ENCODE measurements at regions not wholly inside any gene's neighbourhood (a gene's known extent, or its start where the extent isn't known, plus 50 kb on each side); places are given as distances from the start of the nearest gene placed in this dataset.
A peak's percentile ranks its signal among the peaks of the same experiment; 100 is the strongest.

DNA sequence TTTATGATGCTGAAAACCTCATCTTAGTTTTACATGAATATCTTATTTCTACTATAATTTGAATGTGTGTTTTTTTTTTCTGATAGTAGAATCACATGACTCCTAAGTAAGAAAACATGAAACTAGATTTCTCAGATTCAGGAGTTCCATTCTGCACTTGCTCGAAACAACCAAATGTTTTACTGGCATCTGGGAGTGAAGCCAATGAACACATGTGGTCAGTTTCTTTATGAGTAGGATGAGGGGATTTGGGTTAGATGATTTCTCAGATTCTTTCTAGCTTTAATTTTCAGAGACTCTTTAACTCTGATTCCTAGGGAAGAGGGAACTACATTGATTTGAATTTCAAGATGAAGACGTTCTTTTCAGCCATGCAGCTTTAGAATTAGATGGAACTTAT is 225.0 kb upstream of the NT5C1B start:
- TF ChIP-seq, protein P1, sequence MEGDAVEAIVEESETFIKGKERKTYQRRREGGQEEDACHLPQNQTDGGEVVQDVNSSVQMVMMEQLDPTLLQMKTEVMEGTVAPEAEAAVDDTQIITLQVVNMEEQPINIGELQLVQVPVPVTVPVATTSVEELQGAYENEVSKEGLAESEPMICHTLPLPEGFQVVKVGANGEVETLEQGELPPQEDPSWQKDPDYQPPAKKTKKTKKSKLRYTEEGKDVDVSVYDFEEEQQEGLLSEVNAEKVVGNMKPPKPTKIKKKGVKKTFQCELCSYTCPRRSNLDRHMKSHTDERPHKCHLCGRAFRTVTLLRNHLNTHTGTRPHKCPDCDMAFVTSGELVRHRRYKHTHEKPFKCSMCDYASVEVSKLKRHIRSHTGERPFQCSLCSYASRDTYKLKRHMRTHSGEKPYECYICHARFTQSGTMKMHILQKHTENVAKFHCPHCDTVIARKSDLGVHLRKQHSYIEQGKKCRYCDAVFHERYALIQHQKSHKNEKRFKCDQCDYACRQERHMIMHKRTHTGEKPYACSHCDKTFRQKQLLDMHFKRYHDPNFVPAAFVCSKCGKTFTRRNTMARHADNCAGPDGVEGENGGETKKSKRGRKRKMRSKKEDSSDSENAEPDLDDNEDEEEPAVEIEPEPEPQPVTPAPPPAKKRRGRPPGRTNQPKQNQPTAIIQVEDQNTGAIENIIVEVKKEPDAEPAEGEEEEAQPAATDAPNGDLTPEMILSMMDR (IDR thresholded peaks at IDR 0.05): no peak
- no peak for TF ChIP-seq POLR2A (IDR thresholded peaks at IDR 0.05)
- no peak for DNase-seq
- Histone ChIP-seq H3K9me3 (no peaks in the 10 kb centered on the region), H3K27ac (no peak overlapping the region), H3K4me1 (no peaks in the 10 kb centered on the region), H3K36me3 (no peaks in the 10 kb centered on the region), H3K27me3 (no peaks in the 10 kb centered on the region), H3K4me3 (no peak overlapping the region)
- intact Hi-C loops (cut with DNase I): no loop called here
- WGBS (ENCODE audit: insufficient coverage, low coverage, low lambda C conversion rate, missing lambda C conversion rate): 92% methylated on average over 2 of the region's 2 CpGs
- ATAC-seq: no peak

DNA sequence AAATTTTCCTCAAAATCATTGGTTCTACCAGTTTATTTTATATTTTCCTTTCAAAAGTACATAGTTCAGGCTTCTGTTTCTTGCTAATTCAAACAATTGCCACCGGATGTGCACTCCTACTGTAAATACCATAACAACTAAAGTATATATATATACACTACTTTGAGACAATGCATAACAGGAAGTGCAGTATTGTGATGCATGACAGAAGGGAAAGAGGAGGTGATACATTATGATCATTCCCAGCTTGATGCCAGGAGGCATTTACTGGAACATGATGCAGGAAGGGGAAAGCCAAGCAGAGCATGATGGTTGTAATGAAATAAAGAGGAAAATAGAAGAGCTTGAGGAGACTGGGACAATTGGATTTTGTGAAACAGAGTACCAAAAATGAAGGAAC is 215.2 kb upstream of the NT5C1B start:
- no peak for ATAC-seq
- intact Hi-C loops (cut with DNase I): no loop called here

DNA sequence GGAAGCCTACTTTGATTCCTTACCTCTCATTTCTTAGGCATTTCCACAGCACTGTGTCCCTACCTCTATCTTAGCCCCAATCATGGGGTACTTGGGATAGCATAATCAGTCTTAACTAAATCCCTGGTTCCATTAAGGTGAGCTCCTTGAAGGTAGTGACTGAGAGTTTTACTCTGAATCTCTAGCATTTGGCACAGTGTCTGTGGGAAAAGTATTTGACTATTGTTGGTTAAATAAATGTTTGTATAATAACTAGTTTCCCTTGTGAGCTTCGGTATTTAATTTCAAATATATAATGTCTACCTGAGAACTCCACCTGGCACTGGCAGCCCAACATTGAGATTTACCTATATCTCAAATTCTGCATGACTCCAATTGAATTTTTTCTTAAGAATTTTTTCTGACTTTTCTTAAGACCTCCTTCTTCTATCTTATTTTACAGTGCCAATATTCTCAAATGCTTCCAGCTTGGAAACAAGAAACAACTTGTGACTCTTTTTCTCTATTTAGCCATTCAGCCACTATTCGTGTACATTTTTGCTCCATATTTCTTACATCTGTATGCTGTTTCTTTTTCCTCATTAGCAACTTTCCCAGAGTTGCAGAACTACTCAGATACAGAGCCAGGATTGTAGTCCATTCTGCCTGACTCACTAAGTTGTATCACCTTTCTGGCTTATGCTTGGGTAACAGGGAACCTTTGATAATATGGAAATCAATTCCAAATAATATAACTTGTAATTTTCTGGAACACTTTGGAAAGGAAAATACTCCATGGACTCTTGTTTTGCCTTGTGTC is 214.0 kb upstream of the NT5C1B start:
- TF ChIP-seq POLR2A (IDR thresholded peaks at IDR 0.05): no peak
- TF ChIP-seq, protein P1 (IDR thresholded peaks at IDR 0.05): no peak
- DNase-seq (no peak), ATAC-seq (no peak)
- Histone ChIP-seq H3K4me1 (peaks cover 0 to 9% (median 2%) of the 10 kb centered on the region in 4 donors), H3K27ac (no peak overlapping the region), H3K9me3 (no peaks in the 10 kb centered on the region), H3K4me3 (no peak overlapping the region), H3K36me3 (no peaks in the 10 kb centered on the region), H3K27me3 (no peaks in the 10 kb centered on the region)
- intact Hi-C loops (cut with DNase I): no loop called here
- 70% methylated on average over 2 of the region's 2 CpGs for WGBS (ENCODE audit: insufficient coverage, low coverage, low lambda C conversion rate, missing lambda C conversion rate)

More for the DNA sequence above, 215.2 kb upstream of the NT5C1B start:
- Histone ChIP-seq H3K4me1 (peaks cover 0 to 9% (median 2%) of the 10 kb centered on the region in 4 donors), H3K4me3 (no peak overlapping the region), H3K27ac (no peak overlapping the region), H3K9me3 (no peaks in the 10 kb centered on the region), H3K36me3 (no peaks in the 10 kb centered on the region), H3K27me3 (no peaks in the 10 kb centered on the region)
- DNase-seq: no peak
- WGBS (ENCODE audit: insufficient coverage, low coverage, low lambda C conversion rate, missing lambda C conversion rate): 69% methylated on average over 1 of the region's 1 CpG
- TF ChIP-seq POLR2A (IDR thresholded peaks at IDR 0.05): no peak

DNA sequence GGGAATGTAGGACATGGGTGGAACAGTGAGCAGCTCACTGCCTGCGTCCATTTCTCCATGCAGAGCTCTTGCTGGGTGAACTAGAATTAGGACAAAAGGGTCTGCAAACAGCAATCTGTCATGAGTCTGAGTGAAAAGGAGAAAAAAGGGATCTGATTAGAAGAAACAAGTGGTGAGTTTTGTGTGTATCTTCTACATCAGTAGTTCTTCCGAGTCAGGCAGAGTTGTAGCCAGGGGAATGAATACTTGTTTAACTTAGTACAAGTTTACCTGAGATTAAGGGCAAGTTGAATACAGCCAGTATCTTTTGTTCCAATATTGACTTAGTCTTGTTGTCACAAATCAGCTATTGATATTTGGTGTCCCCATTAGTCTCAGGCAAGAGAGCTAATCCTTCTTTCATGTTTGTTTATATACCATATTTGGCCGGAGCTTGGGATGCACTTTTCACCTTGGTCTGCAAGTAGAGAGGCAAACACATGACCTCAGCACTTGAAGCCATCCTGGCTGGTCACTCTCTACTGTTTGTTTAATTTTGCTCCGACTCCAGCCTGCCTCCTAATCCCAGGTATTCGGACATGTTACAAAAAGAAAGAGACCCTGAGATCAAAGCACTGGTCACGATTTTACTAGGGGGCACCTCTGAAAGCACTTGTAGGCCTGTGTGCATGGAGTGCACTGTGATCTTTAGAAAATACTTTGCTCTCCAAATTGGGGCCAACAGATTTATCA is 211.0 kb upstream of the NT5C1B start:
- DNase-seq: peak in 1 of 3 donors; percentile 28
- 28% methylated on average over 6 of the region's 6 CpGs for WGBS (ENCODE audit: insufficient coverage, low coverage, low lambda C conversion rate, missing lambda C conversion rate)

More for the DNA sequence above, 211.0 kb upstream of the NT5C1B start:
- intact Hi-C loops (cut with DNase I): no loop called here
- Histone ChIP-seq H3K9me3 (no peaks in the 10 kb centered on the region), H3K27me3 (no peaks in the 10 kb centered on the region), H3K36me3 (no peaks in the 10 kb centered on the region), H3K4me1 (peaks cover 0 to 9% (median 2%) of the 10 kb centered on the region in 4 donors), H3K27ac (no peak overlapping the region), H3K4me3 (no peak overlapping the region)
- ATAC-seq: peak; percentile 89 to 99 (median 94)
- no peak for TF ChIP-seq POLR2A (IDR thresholded peaks at IDR 0.05)
- TF ChIP-seq, protein P1 (IDR thresholded peaks at IDR 0.05): no peak
